Epithelial cell of proximal tubule (primary cell): ENCODE measurements at regions not wholly inside any gene's neighbourhood (a gene's known extent, or its start where the extent isn't known, plus 50 kb on each side); places are given as distances from the start of the nearest gene placed in this dataset.
"Not testable (repeated sequence)": the region's sequence is repeated elsewhere in the genome, so short reads cannot be mapped to it uniquely, and the experiment has no call there.

Experiments used
- DNase-seq: peaks from one replicate; pipeline ENCODE4 v3.0.0-alpha.2; 2011; ENCODE audit warnings: low read depth
- H3K4me3 ChIP-seq: 2 replicates; pipeline ENCODE4 v1.5.1; 2011; ENCODE audit warnings: low read depth, mild to moderate bottlenecking, low read length
- CTCF ChIP-seq: conservative IDR thresholded peaks from 2 replicates; pipeline ENCODE4 v1.5.1; 2012; ENCODE audit warnings: low read depth, mild to moderate bottlenecking, low read length

- no peak for DNase-seq
- H3K4me3 ChIP-seq, result no peak overlapping the region
- no peak for TF ChIP-seq CTCF
Observed at GRCh38 chr7:17559388-17559787, 260.9 kb downstream of the AHR start.

GRCh38 chr7:17560516-17560915 lies 262.1 kb downstream of the AHR start:
- no peak overlapping the region for H3K4me3 ChIP-seq
- no peak for TF ChIP-seq CTCF
- no peak for DNase-seq

GRCh38 chr7:17560966-17561365 lies 262.5 kb downstream of the AHR start:
- no peak overlapping the region for H3K4me3 ChIP-seq
- no peak for TF ChIP-seq CTCF
- DNase-seq, result no peak

GRCh38 chr7:17564678-17565212 lies 266.3 kb downstream of the AHR start:
- no peak for TF ChIP-seq CTCF
- DNase-seq, result no peak
- H3K4me3 ChIP-seq, result no peak overlapping the region

GRCh38 chr7:17580141-17580540 lies 281.7 kb downstream of the AHR start:
- DNase-seq, result no peak
- no peak overlapping the region for H3K4me3 ChIP-seq
- no peak for TF ChIP-seq CTCF

DNA sequence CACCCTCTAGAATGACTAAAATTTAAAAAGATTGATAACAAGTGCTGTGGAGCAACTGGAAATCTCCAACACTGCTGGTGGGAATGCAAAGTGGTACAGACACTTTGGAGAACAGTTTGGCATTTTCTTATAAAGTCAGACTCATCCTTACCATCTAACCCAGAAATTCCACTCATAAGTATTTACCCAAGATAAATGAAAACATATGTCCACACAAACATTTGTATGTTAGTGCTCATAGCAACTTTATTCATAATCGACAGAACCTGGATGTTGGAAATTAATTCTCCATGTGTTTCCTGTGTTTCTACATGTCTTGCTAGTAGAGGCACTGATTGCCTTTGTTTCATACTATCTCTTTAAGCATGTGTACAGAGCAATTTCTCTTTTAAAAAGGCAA lies 282.4 kb downstream of the AHR start:
- TF ChIP-seq CTCF, result no peak
- no peak overlapping the region for H3K4me3 ChIP-seq
- DNase-seq, result no peak

DNA sequence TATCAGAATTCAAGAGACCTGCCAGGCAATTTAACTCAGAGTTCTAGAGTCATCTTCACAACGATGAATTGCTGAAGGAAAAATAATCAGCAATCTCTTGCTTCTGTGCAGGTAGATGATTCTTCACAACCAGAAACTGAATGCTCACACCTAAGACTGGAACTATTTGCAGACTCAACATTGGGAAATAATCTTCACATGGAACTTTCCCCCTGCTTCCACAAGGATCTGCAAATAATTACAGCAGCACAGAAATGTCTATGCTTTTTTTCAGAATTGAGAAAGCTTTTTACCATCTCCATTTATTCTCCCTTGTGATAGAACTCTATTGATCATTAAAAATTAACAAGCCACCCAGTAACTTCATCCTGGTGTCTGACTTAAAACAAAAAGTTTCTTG lies 282.8 kb downstream of the AHR start:
- TF ChIP-seq CTCF, result no peak
- DNase-seq, result no peak
- H3K4me3 ChIP-seq, result no peak overlapping the region

GRCh38 chr7:17582696-17583095 lies 284.2 kb downstream of the AHR start:
- not testable (repeated sequence) for DNase-seq

More at GRCh38 chr7:17582696-17583095, 284.2 kb downstream of the AHR start:
- not testable (repeated sequence) for H3K4me3 ChIP-seq
